Muscle layer of colon (tissue), 2 donors: ENCODE measurements at regions not wholly inside any gene's neighbourhood (a gene's known extent, or its start where the extent isn't known, plus 50 kb on each side); places are given as distances from the start of the nearest gene placed in this dataset.
"Not testable (repeated sequence)": the region's sequence is repeated elsewhere in the genome, so short reads cannot be mapped to it uniquely, and the experiment has no call there.

Experiments
- H3K27ac ChIP-seq: one replicate; pipeline ENCODE4 v1.7.0; 2013; ENCODE audit warnings: low read depth, mild to moderate bottlenecking, low read length, moderate library complexity
- H3K27me3 ChIP-seq, 2 donors: one replicate each; pipeline ENCODE4 v1.7.0; 2013; ENCODE audit warnings: low read length in 2 of 2, mild to moderate bottlenecking in 2 of 2; ENCODE audit not compliant: insufficient read depth in 2 of 2, control insufficient read depth in 1 of 2
- H3K36me3 ChIP-seq: one replicate; pipeline ENCODE4 v1.7.0; 2013; ENCODE audit warnings: mild to moderate bottlenecking, low read length; ENCODE audit not compliant: insufficient read depth
- H3K4me1 ChIP-seq: one replicate; pipeline ENCODE4 v1.7.0; 2013; ENCODE audit warnings: mild to moderate bottlenecking, low read length; ENCODE audit not compliant: insufficient read depth
- H3K4me3 ChIP-seq, 2 donors: one replicate each; pipeline ENCODE4 v1.7.0; 2013; ENCODE audit warnings: low read length in 2 of 2, low read depth in 1 of 2, mild to moderate bottlenecking in 1 of 2, moderate library complexity in 1 of 2
- H3K9ac ChIP-seq: one replicate; pipeline ENCODE4 v1.7.0; 2013; ENCODE audit warnings: low read length
- H3K9me3 ChIP-seq: one replicate; pipeline ENCODE4 v1.7.0; 2013; ENCODE audit warnings: mild to moderate bottlenecking, low read length
- donor health status: abdominal sarcoma.
- donor health status: Adenocarcinoma of cecum.

GRCh38 chr4:72670521-72670920, 101.5 kb upstream of the ADAMTS3 start:
- H3K4me3 ChIP-seq, result no peak overlapping the region
- H3K36me3 ChIP-seq, result no peaks in the 10 kb centered on the region
- H3K9ac ChIP-seq, result no peak overlapping the region
- H3K4me1 ChIP-seq, result no peaks in the 10 kb centered on the region
- no peak overlapping the region for H3K27ac ChIP-seq
- H3K27me3 ChIP-seq, result no peaks in the 10 kb centered on the region
- no peaks in the 10 kb centered on the region for H3K9me3 ChIP-seq

- H3K27me3 ChIP-seq, result no peaks in the 10 kb centered on the region
- H3K9ac ChIP-seq, result no peak overlapping the region
- no peaks in the 10 kb centered on the region for H3K36me3 ChIP-seq
- H3K9me3 ChIP-seq, result no peaks in the 10 kb centered on the region
- H3K27ac ChIP-seq, result no peak overlapping the region
- H3K4me3 ChIP-seq, result no peak overlapping the region
- no peaks in the 10 kb centered on the region for H3K4me1 ChIP-seq
Observed at GRCh38 chr4:72666910-72667309, 97.9 kb upstream of the ADAMTS3 start.

GRCh38 chr4:72665171-72665968, 96.3 kb upstream of the ADAMTS3 start:
- Histone ChIP-seq H3K4me3 (no peak overlapping the region), H3K9me3 (no peaks in the 10 kb centered on the region), H3K27ac (no peak overlapping the region), H3K36me3 (no peaks in the 10 kb centered on the region), H3K4me1 (no peaks in the 10 kb centered on the region), H3K27me3 (no peaks in the 10 kb centered on the region), H3K9ac (no peak overlapping the region)

GRCh38 chr4:72663828-72664227, 94.8 kb upstream of the ADAMTS3 start:
- no peaks in the 10 kb centered on the region for H3K9me3 ChIP-seq

GRCh38 chr4:72661830-72662229, 92.8 kb upstream of the ADAMTS3 start:
- H3K36me3 ChIP-seq, result no peaks in the 10 kb centered on the region
- H3K9me3 ChIP-seq, result no peaks in the 10 kb centered on the region
- H3K9ac ChIP-seq, result no peak overlapping the region
- H3K4me1 ChIP-seq, result no peaks in the 10 kb centered on the region
- H3K27me3 ChIP-seq, result no peaks in the 10 kb centered on the region
- H3K4me3 ChIP-seq, result no peak overlapping the region
- H3K27ac ChIP-seq, result no peak overlapping the region

More at GRCh38 chr4:72663828-72664227, 94.8 kb upstream of the ADAMTS3 start:
- Histone ChIP-seq H3K4me3 (no peak overlapping the region), H3K36me3 (no peaks in the 10 kb centered on the region), H3K9ac (no peak overlapping the region), H3K27ac (no peak overlapping the region), H3K4me1 (no peaks in the 10 kb centered on the region), H3K27me3 (no peaks in the 10 kb centered on the region)

- H3K27ac ChIP-seq, result no peak overlapping the region
- H3K27me3 ChIP-seq, result no peaks in the 10 kb centered on the region
- H3K4me1 ChIP-seq, result no peaks in the 10 kb centered on the region
- H3K9me3 ChIP-seq, result no peaks in the 10 kb centered on the region
- no peak overlapping the region for H3K4me3 ChIP-seq
- H3K36me3 ChIP-seq, result no peaks in the 10 kb centered on the region
- no peak overlapping the region for H3K9ac ChIP-seq
Observed at GRCh38 chr4:72641611-72642010, 72.6 kb upstream of the ADAMTS3 start.

GRCh38 chr4:72636866-72637265, 67.8 kb upstream of the ADAMTS3 start:
- H3K9me3 ChIP-seq, H3K4me3 ChIP-seq, H3K36me3 ChIP-seq, H3K9ac ChIP-seq, H3K27me3 ChIP-seq, H3K27ac ChIP-seq, H3K4me1 ChIP-seq: not testable (repeated sequence)

GRCh38 chr4:72635931-72636330, 66.9 kb upstream of the ADAMTS3 start:
- H3K9me3 ChIP-seq, H3K27me3 ChIP-seq, H3K4me1 ChIP-seq, H3K27ac ChIP-seq, H3K4me3 ChIP-seq, H3K9ac ChIP-seq, H3K36me3 ChIP-seq: not testable (repeated sequence)

- not testable (repeated sequence) for H3K36me3 ChIP-seq, H3K4me3 ChIP-seq, H3K4me1 ChIP-seq, H3K27ac ChIP-seq, H3K9ac ChIP-seq, H3K27me3 ChIP-seq, H3K9me3 ChIP-seq
Observed at GRCh38 chr4:72632253-72632652, 63.2 kb upstream of the ADAMTS3 start.

- no peaks in the 10 kb centered on the region for H3K4me1 ChIP-seq
- no peak overlapping the region for H3K4me3 ChIP-seq
- no peaks in the 10 kb centered on the region for H3K36me3 ChIP-seq
- no peak overlapping the region for H3K9ac ChIP-seq
- H3K27ac ChIP-seq, result no peak overlapping the region
- no peaks in the 10 kb centered on the region for H3K27me3 ChIP-seq
- H3K9me3 ChIP-seq, result no peaks in the 10 kb centered on the region
Observed at GRCh38 chr4:72631296-72631695, 62.3 kb upstream of the ADAMTS3 start.

- H3K9me3 ChIP-seq, result no peaks in the 10 kb centered on the region
- no peak overlapping the region for H3K9ac ChIP-seq
- no peaks in the 10 kb centered on the region for H3K27me3 ChIP-seq
- H3K4me1 ChIP-seq, result no peaks in the 10 kb centered on the region
- no peak overlapping the region for H3K27ac ChIP-seq
- no peaks in the 10 kb centered on the region for H3K36me3 ChIP-seq
- no peak overlapping the region for H3K4me3 ChIP-seq
Observed at GRCh38 chr4:72629540-72629939, 60.5 kb upstream of the ADAMTS3 start.

- Histone ChIP-seq H3K9ac (no peak overlapping the region), H3K4me3 (no peak overlapping the region), H3K4me1 (no peaks in the 10 kb centered on the region), H3K27me3 (no peaks in the 10 kb centered on the region), H3K27ac (no peak overlapping the region), H3K36me3 (no peaks in the 10 kb centered on the region), H3K9me3 (no peaks in the 10 kb centered on the region)
Observed at GRCh38 chr4:72627723-72628122, 58.7 kb upstream of the ADAMTS3 start.
